ENCODE measurements at regions not wholly inside any gene's neighbourhood (a gene's known extent, or its start where the extent isn't known, plus 50 kb on each side); places are given as distances from the start of the nearest gene placed in this dataset.

- Mint-ChIP-seq H3K27ac (no peak overlapping the region), H3K4me1 (no peaks in the 10 kb centered on the region), H3K27me3 (peaks cover 1% of the 10 kb centered on the region), H3K4me3 (no peak overlapping the region), H3K9me3 (no peaks in the 10 kb centered on the region), H3K36me3 (ENCODE audit: low read depth) (no peaks in the 10 kb centered on the region)
- ChIA-PET POLR2A (no interaction called here), CTCF (no interaction called here)
- DNase-seq: no peak
Measured at GRCh38 chr5:60293518-60293917, 400.0 kb upstream of the PDE4D start.

GRCh38 chr5:60287174-60287771 is 393.7 kb upstream of the PDE4D start:
- Mint-ChIP-seq H3K27ac (no peak overlapping the region), H3K4me3 (no peak overlapping the region), H3K27me3 (peaks cover 1% of the 10 kb centered on the region), H3K36me3 (ENCODE audit: low read depth) (no peaks in the 10 kb centered on the region), H3K9me3 (no peaks in the 10 kb centered on the region), H3K4me1 (no peaks in the 10 kb centered on the region)
- DNase-seq: peak; percentile 8
- CTCF ChIA-PET: no interaction called here
- POLR2A ChIA-PET: no interaction called here

- POLR2A ChIA-PET: no interaction called here
- no peaks in the 10 kb centered on the region for H3K36me3 Mint-ChIP-seq (ENCODE audit: low read depth)
- CTCF ChIA-PET: no interaction called here
- no peak overlapping the region for H3K4me3 Mint-ChIP-seq
- H3K4me1 Mint-ChIP-seq: no peaks in the 10 kb centered on the region
- H3K27ac Mint-ChIP-seq: no peak overlapping the region
- H3K27me3 Mint-ChIP-seq: peaks cover 1% of the 10 kb centered on the region
- DNase-seq: no peak
- H3K9me3 Mint-ChIP-seq: no peaks in the 10 kb centered on the region
Measured at GRCh38 chr5:60285910-60286309, 392.4 kb upstream of the PDE4D start.

GRCh38 chr5:60280943-60281342 is 387.4 kb upstream of the PDE4D start:
- no peaks in the 10 kb centered on the region for H3K27me3 Mint-ChIP-seq
- no peak for DNase-seq
- POLR2A ChIA-PET: no interaction called here
- no peaks in the 10 kb centered on the region for H3K4me1 Mint-ChIP-seq
- H3K36me3 Mint-ChIP-seq (ENCODE audit: low read depth): no peaks in the 10 kb centered on the region
- H3K9me3 Mint-ChIP-seq: no peaks in the 10 kb centered on the region
- CTCF ChIA-PET: no interaction called here
- H3K4me3 Mint-ChIP-seq: no peak overlapping the region
- H3K27ac Mint-ChIP-seq: no peak overlapping the region

- H3K27me3 Mint-ChIP-seq: no peaks in the 10 kb centered on the region
Measured at GRCh38 chr5:60277941-60278340, 384.4 kb upstream of the PDE4D start.

GRCh38 chr5:60274747-60275146 is 381.2 kb upstream of the PDE4D start:
- ChIA-PET POLR2A (no interaction called here), CTCF (interaction anchor here (0.8 kb wide), 1 partner anchor 30 kb away, joined by 7 read pairs; no protein-coding TSS in a partner anchor)
- no peak for DNase-seq
- Mint-ChIP-seq H3K36me3 (ENCODE audit: low read depth) (no peaks in the 10 kb centered on the region), H3K4me3 (no peak overlapping the region), H3K9me3 (no peaks in the 10 kb centered on the region), H3K27me3 (no peaks in the 10 kb centered on the region), H3K4me1 (no peaks in the 10 kb centered on the region), H3K27ac (no peak overlapping the region)

More at GRCh38 chr5:60277941-60278340, 384.4 kb upstream of the PDE4D start:
- Mint-ChIP-seq H3K36me3 (ENCODE audit: low read depth) (no peaks in the 10 kb centered on the region), H3K27ac (no peak overlapping the region), H3K4me3 (no peak overlapping the region), H3K4me1 (no peaks in the 10 kb centered on the region), H3K9me3 (no peaks in the 10 kb centered on the region)
- no peak for DNase-seq
- ChIA-PET CTCF (no interaction called here), POLR2A (no interaction called here)

- no peak overlapping the region for H3K4me3 Mint-ChIP-seq
- ChIA-PET POLR2A (no interaction called here), CTCF (no interaction called here)
- DNase-seq: no peak
- H3K9me3 Mint-ChIP-seq: no peaks in the 10 kb centered on the region
- no peaks in the 10 kb centered on the region for H3K4me1 Mint-ChIP-seq
- H3K27me3 Mint-ChIP-seq: no peaks in the 10 kb centered on the region
- no peaks in the 10 kb centered on the region for H3K36me3 Mint-ChIP-seq (ENCODE audit: low read depth)
- no peak overlapping the region for H3K27ac Mint-ChIP-seq
Measured at GRCh38 chr5:60271517-60271916, 378.0 kb upstream of the PDE4D start.

- Mint-ChIP-seq H3K27me3 (no peaks in the 10 kb centered on the region), H3K4me1 (no peaks in the 10 kb centered on the region), H3K4me3 (no peak overlapping the region), H3K9me3 (no peaks in the 10 kb centered on the region), H3K36me3 (ENCODE audit: low read depth) (no peaks in the 10 kb centered on the region), H3K27ac (no peak overlapping the region)
- ChIA-PET CTCF (no interaction called here), POLR2A (no interaction called here)
- no peak for DNase-seq
Measured at GRCh38 chr5:60267907-60268306, 374.4 kb upstream of the PDE4D start.

DNA sequence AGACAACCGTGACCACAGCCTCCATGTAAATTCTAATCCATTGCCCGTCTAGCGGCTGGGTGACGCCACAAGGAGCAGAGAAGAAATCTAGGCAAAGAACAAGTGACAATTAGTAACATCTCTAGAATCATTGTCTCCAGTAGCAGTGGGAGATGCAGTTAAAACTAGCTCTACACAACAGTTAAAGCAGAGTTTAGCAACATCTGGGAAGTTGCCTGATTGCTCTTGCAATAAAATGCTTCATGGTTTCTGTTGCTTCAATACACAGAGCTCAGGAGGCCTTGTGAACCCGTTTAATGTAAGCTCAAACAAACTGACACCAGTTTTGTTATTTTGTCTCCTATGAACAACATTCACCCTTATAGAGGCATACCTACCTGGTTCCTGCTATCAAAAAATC is 369.8 kb upstream of the PDE4D start:
- Mint-ChIP-seq H3K4me3 (no peak overlapping the region), H3K27me3 (peaks cover 2% of the 10 kb centered on the region), H3K4me1 (no peaks in the 10 kb centered on the region), H3K27ac (no peak overlapping the region), H3K9me3 (no peaks in the 10 kb centered on the region), H3K36me3 (ENCODE audit: low read depth) (no peaks in the 10 kb centered on the region)
- CTCF ChIA-PET: no interaction called here
- POLR2A ChIA-PET: no interaction called here
- DNase-seq: no peak

DNA sequence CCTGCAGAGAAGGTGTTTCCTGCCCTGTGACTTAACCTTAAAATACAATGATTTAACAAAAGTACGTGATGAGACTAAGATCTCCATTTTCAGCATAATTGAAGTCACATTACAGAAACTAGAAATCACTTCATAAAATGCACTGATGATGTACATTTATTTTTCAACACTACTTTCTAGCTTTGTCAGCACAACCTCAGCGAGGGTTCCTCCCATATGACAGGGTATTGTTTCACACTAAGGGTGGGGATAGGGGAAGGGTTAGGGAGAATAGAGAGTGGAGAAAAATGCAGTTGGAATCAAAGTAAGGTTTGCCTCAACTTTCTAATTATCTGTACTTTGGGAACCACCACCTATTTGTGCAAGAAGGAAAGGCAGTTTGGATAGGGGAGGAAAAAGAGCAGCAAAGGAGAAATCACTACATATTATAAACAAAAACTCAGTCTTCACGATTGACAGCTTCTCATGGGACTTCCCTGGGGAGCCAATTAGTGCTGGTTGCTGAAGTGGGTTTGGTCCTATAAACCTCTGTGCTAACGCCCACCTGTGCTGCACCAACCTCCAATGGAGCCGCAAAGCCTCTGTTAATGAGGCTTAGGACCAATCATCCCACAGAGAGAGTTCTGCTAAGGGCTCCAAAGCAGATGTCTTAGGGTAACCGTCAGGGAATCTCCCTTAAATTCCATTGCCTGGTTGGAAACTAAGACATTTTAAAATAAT is 369.2 kb upstream of the PDE4D start:
- POLR2A ChIA-PET: no interaction called here
- Mint-ChIP-seq H3K9me3 (no peaks in the 10 kb centered on the region), H3K4me3 (no peak overlapping the region), H3K27me3 (peaks cover 2% of the 10 kb centered on the region), H3K27ac (no peak overlapping the region), H3K36me3 (ENCODE audit: low read depth) (no peaks in the 10 kb centered on the region), H3K4me1 (no peaks in the 10 kb centered on the region)
- CTCF ChIA-PET: no interaction called here
- no peak for DNase-seq

- Mint-ChIP-seq H3K4me3 (no peak overlapping the region), H3K36me3 (ENCODE audit: low read depth) (no peaks in the 10 kb centered on the region), H3K9me3 (no peaks in the 10 kb centered on the region), H3K4me1 (no peaks in the 10 kb centered on the region), H3K27ac (no peak overlapping the region), H3K27me3 (peaks cover 2% of the 10 kb centered on the region)
- ChIA-PET CTCF (no interaction called here), POLR2A (no interaction called here)
- DNase-seq: no peak
Measured at GRCh38 chr5:60261732-60262131, 368.2 kb upstream of the PDE4D start.

GRCh38 chr5:60260658-60261057 is 367.1 kb upstream of the PDE4D start:
- Mint-ChIP-seq H3K4me3 (no peak overlapping the region), H3K27me3 (peaks cover 2% of the 10 kb centered on the region), H3K36me3 (ENCODE audit: low read depth) (no peaks in the 10 kb centered on the region), H3K9me3 (no peaks in the 10 kb centered on the region), H3K27ac (no peak overlapping the region), H3K4me1 (no peaks in the 10 kb centered on the region)
- no peak for DNase-seq
- CTCF ChIA-PET: no interaction called here
- POLR2A ChIA-PET: no interaction called here

DNA sequence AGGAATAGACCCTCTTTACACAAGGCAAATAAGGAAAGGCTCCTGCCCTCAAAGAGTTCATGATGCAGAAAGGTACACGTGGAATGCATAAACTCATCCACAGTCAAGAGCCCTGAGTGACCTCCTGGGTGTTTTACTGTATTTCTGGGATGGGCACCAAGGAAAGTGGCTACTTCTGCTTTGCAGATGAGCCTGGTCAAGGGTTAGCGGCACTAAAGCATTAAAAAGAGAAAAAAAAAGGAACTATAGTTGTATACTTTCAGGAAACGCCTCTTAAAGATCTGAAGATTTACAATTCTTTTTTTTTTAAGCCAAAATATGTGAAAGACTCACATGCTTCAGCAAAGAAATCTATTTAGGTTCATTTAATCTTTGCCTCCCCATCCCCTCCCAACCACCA is 366.2 kb upstream of the PDE4D start:
- H3K36me3 Mint-ChIP-seq (ENCODE audit: low read depth): no peaks in the 10 kb centered on the region
- CTCF ChIA-PET: no interaction called here
- no peak overlapping the region for H3K4me3 Mint-ChIP-seq
- H3K9me3 Mint-ChIP-seq: no peaks in the 10 kb centered on the region
- H3K27ac Mint-ChIP-seq: no peak overlapping the region
- POLR2A ChIA-PET: no interaction called here
- DNase-seq: no peak
- no peaks in the 10 kb centered on the region for H3K4me1 Mint-ChIP-seq
- H3K27me3 Mint-ChIP-seq: peaks cover 2% of the 10 kb centered on the region

GRCh38 chr5:60257596-60258271 is 364.2 kb upstream of the PDE4D start:
- no peak overlapping the region for H3K4me3 Mint-ChIP-seq
- H3K36me3 Mint-ChIP-seq (ENCODE audit: low read depth): no peaks in the 10 kb centered on the region

More at GRCh38 chr5:60257596-60258271, 364.2 kb upstream of the PDE4D start:
- POLR2A ChIA-PET: no interaction called here
- Mint-ChIP-seq H3K27me3 (peaks cover 2% of the 10 kb centered on the region), H3K9me3 (no peaks in the 10 kb centered on the region), H3K27ac (no peak overlapping the region), H3K4me1 (no peaks in the 10 kb centered on the region)
- no peak for DNase-seq
- CTCF ChIA-PET: interaction anchor here (0.6 kb wide), 1 partner anchor 1254 kb away, joined by 3 read pairs; no protein-coding TSS in a partner anchor

Measured in activated CD4-positive, alpha-beta T cell treated with anti-CD3 and anti-CD28 coated beads, Interleukin-2, amount 10 ng/mL, durations not matched to agents 7 days and 5 days (primary cell).